GM12874 (cell line): ENCODE measurements at regions not wholly inside any gene's neighbourhood (a gene's known extent, or its start where the extent isn't known, plus 50 kb on each side); places are given as distances from the start of the nearest gene placed in this dataset.

Source experiments
- TF ChIP-seq, protein P1 (sequence below): IDR thresholded peaks from 2 replicates; pipeline ENCODE4 v1.5.1; 2011; ENCODE audit warnings: low read depth, mild to moderate bottlenecking, control low read depth, low read length, moderate library complexity; ENCODE audit not compliant: insufficient read depth

DNA sequence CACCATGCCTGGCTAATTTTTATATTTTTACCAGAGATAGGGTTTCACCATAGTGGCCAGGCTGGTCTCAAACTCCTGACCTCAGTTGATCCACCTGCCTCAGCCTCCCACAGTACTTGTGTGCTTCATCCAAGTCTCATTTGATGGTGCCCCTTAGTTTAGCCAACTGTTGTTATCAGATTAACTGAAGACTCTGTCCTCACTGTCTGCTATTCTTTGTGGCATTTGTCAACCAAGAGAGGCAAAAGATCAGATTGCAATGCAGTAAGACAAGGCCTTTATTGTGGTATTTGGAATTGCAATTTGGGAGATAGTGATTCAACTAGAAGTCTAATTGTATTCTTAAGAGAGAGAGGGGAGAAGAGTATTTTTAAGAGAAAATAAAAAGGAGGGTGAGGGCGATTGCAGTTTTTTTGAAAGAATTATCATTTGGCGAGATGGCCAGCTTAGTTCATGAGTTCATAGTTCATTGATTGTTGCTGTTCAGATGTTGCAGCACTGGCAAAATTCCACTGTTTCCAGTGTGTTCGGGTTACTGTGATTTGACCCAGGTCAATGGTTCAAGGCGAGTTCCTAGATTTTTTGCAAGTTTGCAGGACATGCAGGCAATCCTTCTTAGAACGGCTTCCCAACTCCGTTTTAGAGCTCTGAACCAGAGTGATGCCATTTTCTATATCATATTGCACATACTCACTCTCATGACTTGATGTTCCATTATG is 1156.9 kb downstream of the CDH9 start:
- TF ChIP-seq, protein P1, sequence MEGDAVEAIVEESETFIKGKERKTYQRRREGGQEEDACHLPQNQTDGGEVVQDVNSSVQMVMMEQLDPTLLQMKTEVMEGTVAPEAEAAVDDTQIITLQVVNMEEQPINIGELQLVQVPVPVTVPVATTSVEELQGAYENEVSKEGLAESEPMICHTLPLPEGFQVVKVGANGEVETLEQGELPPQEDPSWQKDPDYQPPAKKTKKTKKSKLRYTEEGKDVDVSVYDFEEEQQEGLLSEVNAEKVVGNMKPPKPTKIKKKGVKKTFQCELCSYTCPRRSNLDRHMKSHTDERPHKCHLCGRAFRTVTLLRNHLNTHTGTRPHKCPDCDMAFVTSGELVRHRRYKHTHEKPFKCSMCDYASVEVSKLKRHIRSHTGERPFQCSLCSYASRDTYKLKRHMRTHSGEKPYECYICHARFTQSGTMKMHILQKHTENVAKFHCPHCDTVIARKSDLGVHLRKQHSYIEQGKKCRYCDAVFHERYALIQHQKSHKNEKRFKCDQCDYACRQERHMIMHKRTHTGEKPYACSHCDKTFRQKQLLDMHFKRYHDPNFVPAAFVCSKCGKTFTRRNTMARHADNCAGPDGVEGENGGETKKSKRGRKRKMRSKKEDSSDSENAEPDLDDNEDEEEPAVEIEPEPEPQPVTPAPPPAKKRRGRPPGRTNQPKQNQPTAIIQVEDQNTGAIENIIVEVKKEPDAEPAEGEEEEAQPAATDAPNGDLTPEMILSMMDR = no peak

DNA sequence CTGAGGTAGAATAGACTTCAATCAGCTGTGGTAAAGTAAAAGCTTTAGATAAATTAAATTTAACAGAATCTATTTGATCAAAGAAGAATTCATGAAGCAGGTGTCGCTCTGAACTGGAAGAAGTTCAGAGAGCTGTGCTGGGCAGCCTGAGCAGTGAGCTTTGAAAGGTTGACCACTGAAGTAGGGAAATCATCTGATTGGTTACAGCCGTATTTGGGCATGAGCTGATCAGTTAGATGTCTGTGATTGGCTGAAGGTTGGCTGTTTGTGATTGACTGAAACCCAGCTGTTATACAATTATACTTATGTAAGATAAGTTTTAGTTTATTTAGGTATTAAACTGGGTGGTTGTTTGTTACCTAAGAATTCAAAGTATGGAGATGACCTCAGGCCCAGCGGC is 1174.6 kb downstream of the CDH9 start:
- TF ChIP-seq, protein P1 = no peak

GRCh38 chr5:25862276-25862675 is 1176.1 kb downstream of the CDH9 start:
- TF ChIP-seq, protein P1 = no peak

DNA sequence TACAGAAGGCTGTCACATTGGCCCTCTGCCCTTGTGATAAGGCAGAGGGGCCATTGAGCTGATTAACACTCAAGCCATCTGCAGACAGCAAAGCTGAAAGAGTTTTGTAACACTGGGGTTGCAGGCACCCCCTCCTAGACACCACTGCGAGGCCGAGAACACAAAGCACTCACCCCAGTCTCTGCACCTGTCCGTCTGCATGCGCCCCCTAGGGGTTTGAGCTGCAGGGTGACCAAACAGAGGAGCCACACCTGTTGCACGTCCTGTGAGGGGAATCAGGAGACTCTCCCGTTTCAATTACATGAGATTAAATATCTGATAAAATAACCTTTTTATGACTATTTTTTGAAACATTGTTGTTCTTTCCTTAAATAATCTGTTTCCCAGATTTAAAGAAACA is 1180.4 kb downstream of the CDH9 start:
- TF ChIP-seq, protein P1 = 0 out of 2 replicates have a peak, but pooled peaks have one; percentile 22

- TF ChIP-seq, protein P1 = no peak
Measured at GRCh38 chr5:25851301-25851700, 1187.1 kb downstream of the CDH9 start.

- TF ChIP-seq, protein P1 = no peak
Measured at GRCh38 chr5:25850581-25850980, 1187.8 kb downstream of the CDH9 start.

DNA sequence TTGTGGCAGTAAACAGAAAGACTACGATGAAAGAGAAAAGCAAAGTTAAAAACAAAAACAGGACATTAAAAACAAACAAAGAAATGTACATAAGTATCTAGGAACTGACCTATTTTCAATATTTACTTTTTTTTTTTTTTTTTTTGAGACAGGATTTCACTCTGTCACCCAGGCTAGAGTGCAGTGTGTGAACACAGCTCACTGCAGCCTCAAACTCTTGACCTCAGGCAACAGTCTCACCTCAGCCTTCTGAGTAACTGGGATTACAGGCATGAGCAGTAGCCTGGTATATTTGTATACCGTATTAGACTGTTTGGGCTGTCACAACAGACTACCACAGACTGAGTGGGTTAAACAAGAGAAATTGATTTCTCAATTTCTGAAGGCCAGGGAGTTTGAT is 1189.1 kb downstream of the CDH9 start:
- TF ChIP-seq, protein P1 = no peak
